Parathyroid adenoma (tissue), 2 donors: ENCODE measurements at regions not wholly inside any gene's neighbourhood (a gene's known extent, or its start where the extent isn't known, plus 50 kb on each side); places are given as distances from the start of the nearest gene placed in this dataset.

ENCODE experiments used
- H2AFZ ChIP-seq: fragments of 300-600 bp; sonication (generic); one replicate; pipeline ENCODE4 v1.7.0; 2017; ENCODE audit warnings: antibody characterized with exemption, mild to moderate bottlenecking
- H3K27ac ChIP-seq: fragments of 300-600 bp; sonication (generic); one replicate; pipeline ENCODE4 v1.7.0; 2017
- H3K27me3 ChIP-seq: fragments of 300-600 bp; sonication (generic); one replicate; pipeline ENCODE4 v1.7.0; 2017; ENCODE audit warnings: low read length; ENCODE audit not compliant: control insufficient read depth, insufficient read depth
- H3K36me3 ChIP-seq: fragments of 300-600 bp; sonication (generic); one replicate; pipeline ENCODE4 v1.7.0; 2017; ENCODE audit warnings: low read length; ENCODE audit not compliant: control insufficient read depth, insufficient read depth
- H3K4me1 ChIP-seq: fragments of 300-600 bp; sonication (generic); one replicate; pipeline ENCODE4 v1.7.0; 2017; ENCODE audit warnings: control low read depth
- H3K4me2 ChIP-seq: fragments of 300-600 bp; sonication (generic); one replicate; pipeline ENCODE4 v1.7.0; 2017; ENCODE audit warnings: low read length
- H3K4me3 ChIP-seq: fragments of 300-600 bp; sonication (generic); one replicate; pipeline ENCODE4 v1.7.0; 2017; ENCODE audit warnings: low read depth, low read length
- H3K79me2 ChIP-seq: fragments of 300-600 bp; sonication (generic); one replicate; pipeline ENCODE4 v1.7.0; 2017; ENCODE audit warnings: control low read depth
- H3K9ac ChIP-seq: fragments of 300-600 bp; sonication (generic); one replicate; pipeline ENCODE4 v1.7.0; 2017; ENCODE audit warnings: mild to moderate bottlenecking
- H3K9me3 ChIP-seq: fragments of 300-600 bp; sonication (generic); one replicate; pipeline ENCODE4 v1.7.0; 2017; ENCODE audit warnings: low read length; ENCODE audit not compliant: control insufficient read depth
- CTCF ChIP-seq: fragments of 300-600 bp; sonication (generic); IDR thresholded peaks from one replicate; pipeline ENCODE4 v1.7.0; 2017; ENCODE audit warnings: antibody characterized with exemption, mild to moderate bottlenecking
- donor health status: primary hyperparathyroidism.

- TF ChIP-seq CTCF: no peak
Measured at GRCh38 chr21:23452384-23453083, 2154.7 kb downstream of the MRPL39 start.

GRCh38 chr21:23445307-23445706, 2162.0 kb downstream of the MRPL39 start:
- Histone ChIP-seq H3K9ac (no peak overlapping the region), H3K79me2 (no peaks in the 10 kb centered on the region), H3K4me1 (no peaks in the 10 kb centered on the region), H3K4me2 (no peak overlapping the region), H3K36me3 (no peaks in the 10 kb centered on the region), H3K27me3 (no peaks in the 10 kb centered on the region), H3K9me3 (no peaks in the 10 kb centered on the region), H2AFZ (no peak overlapping the region), H3K4me3 (no peak overlapping the region), H3K27ac (no peak overlapping the region)
- no peak for TF ChIP-seq CTCF

More at GRCh38 chr21:23452384-23453083, 2154.7 kb downstream of the MRPL39 start:
- Histone ChIP-seq H3K27ac (no peak overlapping the region), H2AFZ (no peak overlapping the region), H3K9ac (no peak overlapping the region), H3K4me3 (no peak overlapping the region), H3K27me3 (no peaks in the 10 kb centered on the region), H3K79me2 (no peaks in the 10 kb centered on the region), H3K4me1 (no peaks in the 10 kb centered on the region), H3K9me3 (no peaks in the 10 kb centered on the region), H3K36me3 (no peaks in the 10 kb centered on the region), H3K4me2 (no peak overlapping the region)

GRCh38 chr21:23438081-23438480, 2169.2 kb downstream of the MRPL39 start:
- Histone ChIP-seq H3K9ac (no peak overlapping the region), H3K36me3 (no peaks in the 10 kb centered on the region), H3K27me3 (no peaks in the 10 kb centered on the region), H3K4me3 (no peak overlapping the region), H3K79me2 (no peaks in the 10 kb centered on the region), H3K4me2 (no peak overlapping the region), H3K27ac (no peak overlapping the region), H3K9me3 (no peaks in the 10 kb centered on the region), H3K4me1 (no peaks in the 10 kb centered on the region), H2AFZ (no peak overlapping the region)
- TF ChIP-seq CTCF: no peak

GRCh38 chr21:23402929-23403520, 2204.3 kb downstream of the MRPL39 start:
- H3K9ac ChIP-seq: no peak overlapping the region
- H3K27ac ChIP-seq: no peak overlapping the region
- TF ChIP-seq CTCF: no peak
- H3K79me2 ChIP-seq: no peaks in the 10 kb centered on the region
- no peak overlapping the region for H2AFZ ChIP-seq
- H3K36me3 ChIP-seq: no peaks in the 10 kb centered on the region
- no peak overlapping the region for H3K4me2 ChIP-seq
- H3K9me3 ChIP-seq: no peaks in the 10 kb centered on the region
- H3K4me3 ChIP-seq: no peak overlapping the region
- H3K4me1 ChIP-seq: no peaks in the 10 kb centered on the region
- no peaks in the 10 kb centered on the region for H3K27me3 ChIP-seq

GRCh38 chr21:23401278-23401677, 2206.0 kb downstream of the MRPL39 start:
- Histone ChIP-seq H3K27ac (no peak overlapping the region), H3K4me2 (no peak overlapping the region), H3K79me2 (no peaks in the 10 kb centered on the region), H2AFZ (no peak overlapping the region), H3K9me3 (no peaks in the 10 kb centered on the region), H3K36me3 (no peaks in the 10 kb centered on the region), H3K9ac (no peak overlapping the region), H3K4me1 (no peaks in the 10 kb centered on the region), H3K27me3 (no peaks in the 10 kb centered on the region), H3K4me3 (no peak overlapping the region)
- no peak for TF ChIP-seq CTCF
